Mucosa of descending colon (tissue), 3 donors: ENCODE measurements at regions not wholly inside any gene's neighbourhood (a gene's known extent, or its start where the extent isn't known, plus 50 kb on each side); places are given as distances from the start of the nearest gene placed in this dataset.
A peak's percentile ranks its signal among the peaks of the same experiment; 100 is the strongest.
"Not testable (repeated sequence)": the region's sequence is repeated elsewhere in the genome, so short reads cannot be mapped to it uniquely, and the experiment has no call there.

Source experiments
- ATAC-seq: fragments of 200-7000 bp; cut with Tn5 transposase; one replicate; pipeline ENCODE4 v1.9.1; 2020; ENCODE audit warnings: mild to moderate bottlenecking, moderate library complexity
- DNase-seq, 3 donors: peaks; one replicate each; pipeline ENCODE4 v3.0.0-alpha.2; 2020
- H3K36me3 ChIP-seq: fragments of 200-600 bp; one replicate; pipeline ENCODE4 v1.8.0; 2021; ENCODE audit warnings: low read depth, mild to moderate bottlenecking
- H3K4me1 ChIP-seq: fragments of 200-600 bp; one replicate; pipeline ENCODE4 v1.8.0; 2021; ENCODE audit warnings: low read depth, mild to moderate bottlenecking
- H3K4me3 ChIP-seq: fragments of 200-600 bp; one replicate; pipeline ENCODE4 v1.8.0; 2021; ENCODE audit warnings: mild to moderate bottlenecking
- H3K9me3 ChIP-seq: fragments of 200-600 bp; one replicate; pipeline ENCODE4 v1.8.0; 2021; ENCODE audit warnings: mild to moderate bottlenecking
- CTCF ChIP-seq: fragments of 200-600 bp; IDR thresholded peaks from one replicate; pipeline ENCODE4 v1.8.0; 2022; ENCODE audit warnings: antibody characterized with exemption, mild to moderate bottlenecking
- intact Hi-C, 2 donors: fragments of 100-400 bp; cut with DNase I in 1 of 2; cut with micrococcal nuclease in 1 of 2; formaldehyde crosslinking; loops; one replicate each; pipeline versions ENCODE4 v1.11.0 to v1.11.1; 2022; cut with DNase I, micrococcal nuclease
- donor health status: DM: no; HTN: no; CAD: no; lungs with moderate emphysema.
- donor health status: DM: no; HTN: no; CAD: no.
- donor health status: DM: no; HTN: yes; CAD: no.

DNA sequence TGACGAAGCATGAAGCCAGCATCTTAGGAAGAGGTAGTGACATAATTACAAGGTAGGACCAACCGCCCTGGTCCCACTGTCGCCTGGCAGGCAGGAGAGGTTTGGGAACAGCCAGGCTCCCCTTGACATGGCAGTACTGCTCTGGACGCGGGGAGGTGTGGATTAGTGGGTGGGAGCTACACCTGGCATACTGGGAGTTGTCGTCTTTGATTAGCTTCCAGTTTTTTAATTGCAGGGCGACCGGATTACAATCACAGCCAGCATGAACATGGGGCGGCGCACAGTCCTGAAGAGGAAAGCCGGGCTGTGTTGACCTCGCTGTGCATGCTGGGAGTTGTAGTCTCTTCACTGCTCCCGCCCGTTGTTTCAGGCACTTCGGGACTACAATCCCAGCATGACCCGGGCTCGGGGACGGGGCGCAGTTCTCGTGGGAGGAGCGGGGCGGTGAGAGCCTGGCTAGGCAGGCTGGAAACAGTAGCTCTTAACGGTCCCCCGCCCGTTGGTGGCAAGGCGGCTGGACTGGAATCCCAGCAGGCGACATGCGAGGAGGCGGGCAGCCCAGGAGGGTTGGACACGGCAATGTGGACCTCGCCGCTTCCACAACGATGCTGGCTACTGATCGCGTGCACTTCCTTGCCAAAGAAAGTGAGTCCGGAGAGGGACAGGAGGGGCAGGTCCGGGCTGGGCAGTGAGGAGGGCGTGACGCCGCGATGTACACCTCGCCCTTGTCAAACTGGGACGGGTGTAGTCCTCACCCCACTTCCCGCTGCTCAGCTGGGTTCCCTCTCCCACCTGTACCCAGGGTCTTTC, 98.0 kb upstream of the ZNF722 start:
- H3K4me3 ChIP-seq: peak overlapping the region; percentile 25
- peak; percentile 99 for ATAC-seq
- peaks cover 4% of the 10 kb centered on the region for H3K4me1 ChIP-seq
- intact Hi-C loops: no loop called here
- TF ChIP-seq CTCF: no peak
- peaks cover 20% of the 10 kb centered on the region for H3K9me3 ChIP-seq
- H3K36me3 ChIP-seq: no peaks in the 10 kb centered on the region
- peak; percentile 92 to 97 (median 94) for DNase-seq

GRCh38 chr7:63901204-63901506, 97.5 kb upstream of the ZNF722 start:
- intact Hi-C loops, H3K36me3 ChIP-seq, DNase-seq, H3K4me1 ChIP-seq: not testable (repeated sequence)
- peaks cover 22% of the 10 kb centered on the region for H3K9me3 ChIP-seq
- H3K4me3 ChIP-seq: peak overlapping the region; percentile 25
- peak; percentile 13 for ATAC-seq

DNA sequence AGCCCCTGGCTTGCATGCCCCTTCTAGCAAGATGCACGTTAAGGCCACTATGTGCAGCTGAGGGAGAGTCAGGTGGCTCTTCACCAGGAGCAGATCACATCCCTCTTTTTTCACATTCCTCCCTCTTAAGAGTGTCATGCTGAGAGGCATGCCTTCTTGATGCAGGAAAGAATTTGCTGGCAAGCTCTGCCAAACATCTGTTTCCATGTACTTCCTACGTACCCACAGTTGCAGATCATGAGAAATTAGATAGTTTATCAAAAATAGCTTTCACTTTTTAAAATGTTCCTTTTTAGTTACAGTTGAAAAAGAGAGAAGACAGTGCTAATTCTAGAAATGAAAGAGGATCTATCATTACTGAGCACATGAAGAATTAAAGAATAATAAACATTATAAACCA, 79.7 kb upstream of the ZNF722 start:
- H3K4me3 ChIP-seq: no peak overlapping the region
- no peak for ATAC-seq
- intact Hi-C loops: no loop called here
- H3K36me3 ChIP-seq: no peaks in the 10 kb centered on the region
- H3K4me1 ChIP-seq: no peaks in the 10 kb centered on the region
- DNase-seq: no peak
- H3K9me3 ChIP-seq: peaks cover 26% of the 10 kb centered on the region
- no peak for TF ChIP-seq CTCF

GRCh38 chr7:63925262-63925625, 73.4 kb upstream of the ZNF722 start:
- no peak for TF ChIP-seq CTCF
- intact Hi-C loops: no loop called here
- no peaks in the 10 kb centered on the region for H3K36me3 ChIP-seq
- peak overlapping the region; percentile 29 for H3K4me3 ChIP-seq
- peaks cover 11% of the 10 kb centered on the region for H3K9me3 ChIP-seq
- no peaks in the 10 kb centered on the region for H3K4me1 ChIP-seq
- DNase-seq (peak; percentile 45 to 64 (median 52)), ATAC-seq (no peak)

DNA sequence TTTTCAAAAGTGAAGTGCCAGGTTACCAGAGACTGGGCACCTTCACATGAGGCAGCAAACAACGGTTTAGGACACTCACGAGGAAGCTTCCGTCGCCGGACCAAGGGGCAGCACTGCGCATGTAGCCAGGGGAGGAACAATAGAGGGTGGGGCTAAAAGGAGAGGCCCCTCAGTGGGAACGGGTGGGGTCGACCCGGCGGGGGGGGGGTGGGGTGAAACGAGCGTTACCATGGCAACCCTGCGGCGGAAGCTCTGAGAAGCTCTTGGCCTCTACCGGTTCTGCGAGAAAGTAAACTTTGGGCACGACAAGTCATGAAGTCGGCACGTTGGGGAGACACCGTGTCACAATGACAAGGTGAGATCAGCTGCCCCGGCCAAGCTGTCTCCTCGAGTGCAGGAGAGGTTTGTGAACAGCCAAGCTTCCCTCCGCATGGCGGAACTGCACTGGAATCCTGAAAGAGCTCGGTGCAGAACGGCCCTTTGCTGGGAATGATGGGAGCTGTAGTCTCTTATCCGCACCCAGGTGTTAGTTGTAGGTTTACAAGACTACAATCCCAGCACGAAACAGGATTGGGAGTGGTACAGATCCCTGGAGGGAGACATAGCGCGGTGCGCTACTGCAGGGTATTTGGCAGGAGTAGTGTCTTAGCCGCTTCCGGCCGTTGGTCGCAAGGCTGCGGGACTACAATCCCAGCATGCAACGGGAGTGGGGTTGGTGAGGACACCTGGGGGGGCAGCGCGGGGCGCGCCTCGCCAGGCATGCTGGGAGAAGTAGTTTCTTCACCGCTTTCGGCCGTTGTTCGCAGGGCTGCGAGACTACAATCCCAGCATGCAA, 72.8 kb upstream of the ZNF722 start:
- Histone ChIP-seq H3K36me3 (no peaks in the 10 kb centered on the region), H3K4me1 (no peaks in the 10 kb centered on the region), H3K9me3 (peaks cover 13% of the 10 kb centered on the region), H3K4me3 (peak overlapping the region; percentile 29)
- DNase-seq (peak; percentile 93), ATAC-seq (peak; percentile 98)
- intact Hi-C loops: no loop called here
- no peak for TF ChIP-seq CTCF

DNA sequence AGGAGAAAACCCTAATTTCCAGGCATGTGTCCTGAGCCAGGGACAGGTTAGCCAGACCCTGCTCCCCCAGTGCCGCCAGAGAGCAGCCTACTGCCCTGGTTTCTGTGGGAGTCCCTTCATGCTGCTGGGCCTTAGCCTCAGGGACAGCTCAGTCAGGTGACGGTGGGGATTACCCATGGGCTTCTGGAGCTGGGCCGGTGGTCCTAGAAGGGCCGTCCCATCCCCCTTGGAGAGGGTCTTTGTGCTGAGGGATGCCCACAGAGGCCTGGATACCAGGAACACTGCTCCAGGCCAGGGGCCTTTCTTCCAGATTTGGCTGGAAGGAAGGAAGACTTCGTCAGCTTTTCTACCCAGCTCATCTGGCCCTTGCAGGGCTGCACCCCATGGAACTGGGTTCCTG, 71.4 kb upstream of the ZNF722 start:
- TF ChIP-seq CTCF: no peak
- peak in 2 of 3 donors; percentile 2 to 31 for DNase-seq
- Histone ChIP-seq H3K9me3 (peaks cover 19% of the 10 kb centered on the region), H3K4me1 (no peaks in the 10 kb centered on the region), H3K36me3 (no peaks in the 10 kb centered on the region), H3K4me3 (no peak overlapping the region)
- no peak for ATAC-seq
- intact Hi-C loops: no loop called here
